Caco-2 (cell line): ENCODE measurements at regions not wholly inside any gene's neighbourhood (a gene's known extent, or its start where the extent isn't known, plus 50 kb on each side); places are given as distances from the start of the nearest gene placed in this dataset.

Experiments used
- BruUV-seq: library from RNA; stranded (reverse); fragments of 400-500 nt; replicated peaks from 2 replicates; lab custom pipeline; 2021; lab: Mats Ljungman, UMichigan
- CTCF ChIA-PET: fragments of 300-600 bp; sonication (Branson Sonifier 250); formaldehyde crosslinking; loops from one replicate; lab custom pipeline; 2022; ENCODE audit warnings: antibody characterized with exemption; lab: Charles Lee
- POLR2A ChIA-PET: fragments of 300-600 bp; sonication (Branson Sonifier 250); formaldehyde crosslinking; loops from one replicate; lab custom pipeline; 2022; ENCODE audit warnings: antibody characterized with exemption; lab: Charles Lee
- DNase-seq, 2 experiments: peaks; one replicate each; pipeline versions ENCODE4 v3.0.0 to v3.0.0-alpha.2; 2020 to 2022
- H3K27me3 ChIP-seq: replicated peaks from 2 replicates; pipeline ENCODE4 v1.6.0; 2011; ENCODE audit warnings: low read length; ENCODE audit not compliant: control insufficient read depth, insufficient read depth
- H3K36me3 ChIP-seq: 2 replicates; pipeline ENCODE4 v1.5.1; 2011; ENCODE audit warnings: low read length; ENCODE audit not compliant: control insufficient read depth, insufficient read depth
- H3K4me1 ChIP-seq: fragments of 250-450 bp; sonication (Bioruptor Pico); 2 replicates; pipeline ENCODE4 v1.5.1; 2020; ENCODE audit warnings: mild to moderate bottlenecking
- H3K4me3 ChIP-seq: 2 replicates; pipeline ENCODE4 v1.5.1; 2011; ENCODE audit warnings: low read depth, mild to moderate bottlenecking, control low read depth, low read length
- H3K9me3 ChIP-seq: fragments of 250-450 bp; sonication (Bioruptor Pico); 2 replicates; pipeline ENCODE4 v1.5.1; 2020; ENCODE audit warnings: mild to moderate bottlenecking, moderate library complexity
- H3K27ac Mint-ChIP-seq: one replicate; pipeline ENCODE4 v1.8.0; 2022; ENCODE audit warnings: mixed read lengths; ENCODE audit not compliant: unreplicated experiment
- H3K27me3 Mint-ChIP-seq: one replicate; pipeline ENCODE4 v1.8.0; 2022; ENCODE audit warnings: mixed read lengths; ENCODE audit not compliant: insufficient read depth, unreplicated experiment
- H3K36me3 Mint-ChIP-seq: one replicate; pipeline ENCODE4 v1.8.0; 2022; ENCODE audit warnings: mild to moderate bottlenecking, mixed read lengths; ENCODE audit not compliant: insufficient read depth, unreplicated experiment
- H3K4me1 Mint-ChIP-seq: one replicate; pipeline ENCODE4 v1.8.0; 2022; ENCODE audit warnings: low read depth, mixed read lengths; ENCODE audit not compliant: unreplicated experiment
- H3K4me3 Mint-ChIP-seq: one replicate; pipeline ENCODE4 v1.8.0; 2022; ENCODE audit warnings: mild to moderate bottlenecking, moderate library complexity, mixed read lengths; ENCODE audit not compliant: unreplicated experiment
- H3K9me3 Mint-ChIP-seq: one replicate; pipeline ENCODE4 v1.8.0; 2022; ENCODE audit warnings: mixed read lengths; ENCODE audit not compliant: unreplicated experiment
- intact Hi-C: fragments of 100-400 bp; cut with micrococcal nuclease; formaldehyde crosslinking; loops from one replicate; pipeline ENCODE4 v1.10.0; 2022; ENCODE audit not compliant: unreplicated experiment
- TF ChIP-seq, protein P1 (sequence below), 2 experiments: fragments of 200-600 bp in 1 of 2; IDR thresholded peaks; 1 replicate in 1 of 2; 2 replicates in 1 of 2; pipeline versions ENCODE4 v1.5.1 to v1.8.0; 2011 to 2022; ENCODE audit warnings: antibody characterized with exemption in 1 of 2, control low read depth in 1 of 2, inconsistent platforms in 1 of 2, low read depth in 1 of 2, low read length in 1 of 2, mild to moderate bottlenecking in 1 of 2, moderate library complexity in 1 of 2; ENCODE audit not compliant: insufficient read depth in 1 of 2, severe bottlenecking in 1 of 2, unreplicated experiment in 1 of 2

DNA sequence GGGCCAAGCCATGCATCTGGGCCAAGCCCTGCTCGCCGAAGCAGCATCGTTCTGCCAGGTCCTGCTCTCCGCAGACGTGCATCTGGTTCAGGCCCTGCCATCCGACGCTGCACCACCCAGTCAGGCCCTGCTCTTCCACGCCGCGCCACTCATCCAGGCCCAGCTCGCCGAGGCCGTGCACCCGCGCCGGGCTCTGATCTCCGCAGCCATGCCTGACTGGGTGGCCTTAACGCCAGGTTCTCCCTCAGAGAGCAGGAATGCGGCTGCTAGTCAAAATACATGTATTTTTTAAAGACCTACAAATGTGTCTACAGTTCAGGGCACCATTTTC, 891.1 kb upstream of the CTNND2 start:
- no TSS peak for BruUV-seq
- Histone ChIP-seq H3K4me1 (no peaks in the 10 kb centered on the region), H3K27me3 (no peaks in the 10 kb centered on the region), H3K4me3 (no peak overlapping the region), H3K36me3 (no peaks in the 10 kb centered on the region), H3K9me3 (no peaks in the 10 kb centered on the region)
- TF ChIP-seq, protein P1, sequence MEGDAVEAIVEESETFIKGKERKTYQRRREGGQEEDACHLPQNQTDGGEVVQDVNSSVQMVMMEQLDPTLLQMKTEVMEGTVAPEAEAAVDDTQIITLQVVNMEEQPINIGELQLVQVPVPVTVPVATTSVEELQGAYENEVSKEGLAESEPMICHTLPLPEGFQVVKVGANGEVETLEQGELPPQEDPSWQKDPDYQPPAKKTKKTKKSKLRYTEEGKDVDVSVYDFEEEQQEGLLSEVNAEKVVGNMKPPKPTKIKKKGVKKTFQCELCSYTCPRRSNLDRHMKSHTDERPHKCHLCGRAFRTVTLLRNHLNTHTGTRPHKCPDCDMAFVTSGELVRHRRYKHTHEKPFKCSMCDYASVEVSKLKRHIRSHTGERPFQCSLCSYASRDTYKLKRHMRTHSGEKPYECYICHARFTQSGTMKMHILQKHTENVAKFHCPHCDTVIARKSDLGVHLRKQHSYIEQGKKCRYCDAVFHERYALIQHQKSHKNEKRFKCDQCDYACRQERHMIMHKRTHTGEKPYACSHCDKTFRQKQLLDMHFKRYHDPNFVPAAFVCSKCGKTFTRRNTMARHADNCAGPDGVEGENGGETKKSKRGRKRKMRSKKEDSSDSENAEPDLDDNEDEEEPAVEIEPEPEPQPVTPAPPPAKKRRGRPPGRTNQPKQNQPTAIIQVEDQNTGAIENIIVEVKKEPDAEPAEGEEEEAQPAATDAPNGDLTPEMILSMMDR (IDR thresholded peaks at IDR 0.05; ENCODE audit: insufficient read depth in 1 of 2, low read depth in 1 of 2, low read length in 1 of 2, severe bottlenecking in 1 of 2, unreplicated experiment in 1 of 2), result no peak
- no peak overlapping the region for H3K4me3 Mint-ChIP-seq
- no peaks in the 10 kb centered on the region for H3K27me3 Mint-ChIP-seq
- H3K27ac Mint-ChIP-seq, result no peak overlapping the region
- POLR2A ChIA-PET, result no interaction called here
- DNase-seq, result no peak
- CTCF ChIA-PET, result no interaction called here
- H3K9me3 Mint-ChIP-seq, result peaks cover 18% of the 10 kb centered on the region
- intact Hi-C loops, result no loop called here
- no peaks in the 10 kb centered on the region for H3K36me3 Mint-ChIP-seq
- H3K4me1 Mint-ChIP-seq, result no peaks in the 10 kb centered on the region

DNA sequence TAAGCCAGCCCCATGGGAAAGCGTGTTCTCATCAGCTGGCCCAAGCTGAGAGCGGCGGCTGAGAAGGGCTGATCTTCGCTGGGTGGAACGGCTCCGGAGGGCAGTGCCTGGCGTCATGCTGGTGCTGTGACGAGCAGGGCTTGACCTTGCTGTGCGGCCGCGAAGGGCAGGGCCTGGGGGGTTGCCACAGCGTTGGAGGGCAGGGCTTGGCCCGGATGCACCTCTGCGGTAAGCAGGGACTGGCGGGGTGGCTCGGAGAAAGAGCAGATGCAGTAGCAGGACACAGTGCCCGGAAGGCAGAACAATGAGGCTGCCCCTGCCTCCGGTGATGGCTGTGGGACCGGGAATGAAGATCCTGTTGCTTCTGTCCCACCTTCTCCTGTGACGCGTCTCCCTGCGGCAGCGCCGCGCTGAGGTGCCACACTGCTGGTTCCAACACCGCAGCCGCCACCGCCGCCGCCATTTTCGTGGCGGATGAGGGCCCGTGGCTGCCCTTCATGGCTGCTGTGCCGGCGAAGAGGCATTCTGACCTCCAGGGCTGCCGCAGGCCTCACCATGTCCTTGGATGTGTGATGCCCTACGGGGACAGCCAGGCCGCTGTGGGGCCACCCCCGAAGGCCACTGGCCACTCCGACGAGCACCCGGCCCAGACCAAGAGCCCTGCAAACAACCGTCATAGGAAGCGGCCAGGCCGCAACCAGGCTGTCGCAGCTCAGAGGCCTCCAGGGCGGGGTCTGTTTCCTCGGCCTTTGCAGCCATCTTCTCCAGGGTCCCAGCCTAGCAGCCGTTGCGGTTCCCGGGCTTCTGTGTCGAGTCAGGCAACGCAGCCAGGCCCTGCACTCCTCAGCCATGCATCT, 890.5 kb upstream of the CTNND2 start:
- Mint-ChIP-seq H3K4me1 (no peaks in the 10 kb centered on the region), H3K4me3 (no peak overlapping the region), H3K27ac (no peak overlapping the region), H3K27me3 (no peaks in the 10 kb centered on the region), H3K9me3 (peaks cover 18% of the 10 kb centered on the region), H3K36me3 (no peaks in the 10 kb centered on the region)
- no peak for DNase-seq
- Histone ChIP-seq H3K4me3 (no peak overlapping the region), H3K36me3 (no peaks in the 10 kb centered on the region), H3K4me1 (no peaks in the 10 kb centered on the region), H3K27me3 (no peaks in the 10 kb centered on the region), H3K9me3 (no peaks in the 10 kb centered on the region)
- ChIA-PET CTCF (no interaction called here), POLR2A (no interaction called here)
- TF ChIP-seq, protein P1 (IDR thresholded peaks at IDR 0.05; ENCODE audit: insufficient read depth in 1 of 2, low read depth in 1 of 2, low read length in 1 of 2, severe bottlenecking in 1 of 2, unreplicated experiment in 1 of 2), result no peak
- intact Hi-C loops, result no loop called here
- no TSS peak for BruUV-seq

DNA sequence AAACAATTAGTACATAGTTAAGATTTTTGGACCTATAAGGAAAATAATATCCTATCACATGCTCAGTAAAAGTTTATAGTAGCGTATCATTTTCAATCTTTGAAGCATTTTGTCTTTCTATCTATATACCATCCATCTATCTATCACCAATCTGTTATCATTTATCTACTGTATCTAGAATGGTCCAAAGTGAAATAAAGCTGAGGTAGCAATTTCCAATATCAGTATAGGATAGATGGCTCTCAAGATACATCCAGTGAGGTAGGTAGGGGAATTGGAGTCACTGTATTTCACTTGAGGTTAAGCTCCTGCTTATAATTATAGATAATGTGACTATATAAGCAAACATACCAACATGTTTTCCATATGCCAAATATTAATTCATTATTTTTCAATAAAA, 889.1 kb upstream of the CTNND2 start:
- ChIA-PET CTCF (no interaction called here), POLR2A (no interaction called here)
- Mint-ChIP-seq H3K4me1 (no peaks in the 10 kb centered on the region), H3K36me3 (no peaks in the 10 kb centered on the region), H3K9me3 (peaks cover 18% of the 10 kb centered on the region), H3K27me3 (no peaks in the 10 kb centered on the region), H3K4me3 (no peak overlapping the region), H3K27ac (no peak overlapping the region)
- no peak for DNase-seq
- no peaks in the 10 kb centered on the region for H3K36me3 ChIP-seq
- H3K4me3 ChIP-seq, result no peak overlapping the region
- TF ChIP-seq, protein P1 (IDR thresholded peaks at IDR 0.05; ENCODE audit: insufficient read depth in 1 of 2, low read depth in 1 of 2, low read length in 1 of 2, severe bottlenecking in 1 of 2, unreplicated experiment in 1 of 2), result no peak
- no peaks in the 10 kb centered on the region for H3K9me3 ChIP-seq
- intact Hi-C loops, result no loop called here
- BruUV-seq, result no TSS peak
- no peaks in the 10 kb centered on the region for H3K4me1 ChIP-seq
- no peaks in the 10 kb centered on the region for H3K27me3 ChIP-seq
